ENCODE measurements at regions not wholly inside any gene's neighbourhood (a gene's known extent, or its start where the extent isn't known, plus 50 kb on each side); places are given as distances from the start of the nearest gene placed in this dataset.

DNA sequence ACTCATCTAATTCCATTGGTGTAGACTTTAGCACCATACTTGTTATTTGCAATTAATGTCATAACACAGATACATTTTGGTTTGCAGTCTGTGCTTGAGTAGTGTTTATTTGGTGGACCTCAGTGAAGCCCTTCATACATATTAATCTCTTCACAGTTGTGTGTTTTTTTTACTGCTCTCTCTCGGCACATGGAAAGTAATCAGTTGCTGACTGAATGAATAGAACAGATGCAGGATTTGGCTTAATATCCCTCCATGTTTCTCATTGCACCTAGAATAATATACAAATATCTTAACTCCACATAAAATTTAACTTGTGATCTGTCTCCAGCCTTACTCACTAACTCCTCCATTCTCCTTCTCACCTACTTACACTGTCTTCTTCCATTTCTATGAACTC is 319.1 kb downstream of the DMRT2 start:
- 93 to 100% methylated on average over 1 of the region's 1 CpG for WGBS, 2 experiments (ENCODE audit: insufficient coverage in 1 of 2, insufficient read length in 1 of 2)
- no peaks in the 10 kb centered on the region for H3K4me1 Mint-ChIP-seq

DNA sequence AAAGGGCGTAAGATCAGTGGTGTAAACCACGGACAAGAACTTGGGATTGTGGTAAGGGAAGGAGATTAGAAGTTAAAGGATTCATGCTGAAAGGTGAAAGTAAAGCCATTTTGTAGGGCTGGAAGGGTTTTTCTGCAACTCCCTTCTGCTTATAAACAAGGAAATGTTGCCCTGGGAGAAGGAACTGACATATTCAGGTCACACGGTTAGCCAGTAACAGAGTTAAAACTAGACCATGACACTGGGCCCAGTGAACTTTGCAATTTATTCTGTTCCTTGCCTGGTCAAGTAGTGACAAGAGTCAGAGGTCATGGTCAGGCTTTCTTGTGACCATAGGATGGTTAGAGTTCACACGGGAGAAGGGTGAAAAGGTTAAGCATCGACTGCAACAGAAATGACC is 323.3 kb downstream of the DMRT2 start:
- Mint-ChIP-seq H3K4me1 (no peaks in the 10 kb centered on the region), H3K27me3 (ENCODE audit: insufficient read depth) (peaks cover 3% of the 10 kb centered on the region), H3K36me3 (ENCODE audit: low read depth) (no peaks in the 10 kb centered on the region), H3K4me3 (no peak overlapping the region), H3K27ac (no peak overlapping the region), H3K9me3 (no peaks in the 10 kb centered on the region)
- Histone ChIP-seq H3K4me3 (ENCODE audit: low read length) (no peak overlapping the region), H3K9me3 (ENCODE audit: control insufficient read depth, low read length) (no peaks in the 10 kb centered on the region), H3K27ac (ENCODE audit: low read depth, low read length) (no peak overlapping the region), H3K36me3 (ENCODE audit: control insufficient read depth, insufficient read depth, low read length) (no peaks in the 10 kb centered on the region), H3K27me3 (ENCODE audit: control insufficient read depth, insufficient read depth, low read length, poor library complexity, severe bottlenecking) (peaks cover 4% of the 10 kb centered on the region), H3K4me1 (ENCODE audit: control insufficient read depth, insufficient read depth, low read length) (no peaks in the 10 kb centered on the region), H3K9ac (ENCODE audit: extremely low read depth, low read length, poor library complexity, severe bottlenecking) (no peak overlapping the region)
- 74 to 91% methylated on average over 3 to 5 of the region's 5 CpGs for WGBS, 2 experiments (ENCODE audit: insufficient coverage in 1 of 2, insufficient read length in 1 of 2)
- no peak for DNase-seq
- TF ChIP-seq, protein P1, sequence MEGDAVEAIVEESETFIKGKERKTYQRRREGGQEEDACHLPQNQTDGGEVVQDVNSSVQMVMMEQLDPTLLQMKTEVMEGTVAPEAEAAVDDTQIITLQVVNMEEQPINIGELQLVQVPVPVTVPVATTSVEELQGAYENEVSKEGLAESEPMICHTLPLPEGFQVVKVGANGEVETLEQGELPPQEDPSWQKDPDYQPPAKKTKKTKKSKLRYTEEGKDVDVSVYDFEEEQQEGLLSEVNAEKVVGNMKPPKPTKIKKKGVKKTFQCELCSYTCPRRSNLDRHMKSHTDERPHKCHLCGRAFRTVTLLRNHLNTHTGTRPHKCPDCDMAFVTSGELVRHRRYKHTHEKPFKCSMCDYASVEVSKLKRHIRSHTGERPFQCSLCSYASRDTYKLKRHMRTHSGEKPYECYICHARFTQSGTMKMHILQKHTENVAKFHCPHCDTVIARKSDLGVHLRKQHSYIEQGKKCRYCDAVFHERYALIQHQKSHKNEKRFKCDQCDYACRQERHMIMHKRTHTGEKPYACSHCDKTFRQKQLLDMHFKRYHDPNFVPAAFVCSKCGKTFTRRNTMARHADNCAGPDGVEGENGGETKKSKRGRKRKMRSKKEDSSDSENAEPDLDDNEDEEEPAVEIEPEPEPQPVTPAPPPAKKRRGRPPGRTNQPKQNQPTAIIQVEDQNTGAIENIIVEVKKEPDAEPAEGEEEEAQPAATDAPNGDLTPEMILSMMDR (conservative IDR thresholded peaks at IDR 0.05) = no peak

More for the DNA sequence above, 319.1 kb downstream of the DMRT2 start:
- Histone ChIP-seq H3K27me3 (ENCODE audit: control insufficient read depth, insufficient read depth, low read length, poor library complexity, severe bottlenecking) (peaks cover 11% of the 10 kb centered on the region), H3K4me1 (ENCODE audit: control insufficient read depth, insufficient read depth, low read length) (no peaks in the 10 kb centered on the region), H3K36me3 (ENCODE audit: control insufficient read depth, insufficient read depth, low read length) (no peaks in the 10 kb centered on the region), H3K9ac (ENCODE audit: extremely low read depth, low read length, poor library complexity, severe bottlenecking) (no peak overlapping the region), H3K9me3 (ENCODE audit: control insufficient read depth, low read length) (no peaks in the 10 kb centered on the region), H3K4me3 (ENCODE audit: low read length) (no peak overlapping the region), H3K27ac (ENCODE audit: low read depth, low read length) (no peak overlapping the region)
- TF ChIP-seq, protein P1 (conservative IDR thresholded peaks at IDR 0.05) = no peak
- no peak overlapping the region for H3K4me3 Mint-ChIP-seq
- H3K27ac Mint-ChIP-seq = no peak overlapping the region
- H3K27me3 Mint-ChIP-seq (ENCODE audit: insufficient read depth) = peaks cover 2% of the 10 kb centered on the region
- H3K9me3 Mint-ChIP-seq = no peaks in the 10 kb centered on the region
- no peaks in the 10 kb centered on the region for H3K36me3 Mint-ChIP-seq (ENCODE audit: low read depth)
- no peak for DNase-seq

DNA sequence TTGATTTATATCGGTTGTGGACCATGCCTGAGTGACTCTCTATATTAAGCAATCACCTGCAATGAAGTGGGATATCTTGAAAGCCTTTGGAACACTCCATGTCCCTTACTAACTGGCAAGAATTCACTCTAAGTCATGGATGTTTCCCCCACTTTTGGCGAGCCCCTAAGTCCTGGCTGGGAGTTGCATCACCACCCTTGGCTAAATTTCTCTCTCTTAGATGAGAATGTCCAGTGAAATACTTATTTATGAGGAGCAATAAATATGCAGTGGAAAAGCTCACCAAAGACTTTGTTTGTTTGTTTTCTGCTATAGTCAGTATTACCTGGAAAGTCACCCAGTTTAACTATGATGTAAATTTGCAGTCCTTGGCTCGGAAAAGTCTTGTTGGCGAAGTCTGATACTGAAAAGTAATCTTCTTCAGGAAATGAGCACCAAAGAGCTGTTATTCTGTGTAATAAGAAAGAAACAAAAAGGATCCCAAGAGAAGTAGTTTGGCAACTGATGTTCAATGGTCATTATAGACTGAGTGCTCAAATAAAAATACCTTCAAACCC is 333.8 kb downstream of the DMRT2 start:
- Mint-ChIP-seq H3K4me3 (no peak overlapping the region), H3K27ac (no peak overlapping the region), H3K4me1 (no peaks in the 10 kb centered on the region), H3K9me3 (no peaks in the 10 kb centered on the region), H3K36me3 (ENCODE audit: low read depth) (no peaks in the 10 kb centered on the region), H3K27me3 (ENCODE audit: insufficient read depth) (peaks cover 29% of the 10 kb centered on the region)
- Histone ChIP-seq H3K9ac (ENCODE audit: extremely low read depth, low read length, poor library complexity, severe bottlenecking) (no peak overlapping the region), H3K27me3 (ENCODE audit: control insufficient read depth, insufficient read depth, low read length, poor library complexity, severe bottlenecking) (no peaks in the 10 kb centered on the region), H3K27ac (ENCODE audit: low read depth, low read length) (no peak overlapping the region), H3K9me3 (ENCODE audit: control insufficient read depth, low read length) (no peaks in the 10 kb centered on the region), H3K36me3 (ENCODE audit: control insufficient read depth, insufficient read depth, low read length) (no peaks in the 10 kb centered on the region), H3K4me3 (ENCODE audit: low read length) (no peak overlapping the region), H3K4me1 (ENCODE audit: control insufficient read depth, insufficient read depth, low read length) (no peaks in the 10 kb centered on the region)
- TF ChIP-seq, protein P1 (conservative IDR thresholded peaks at IDR 0.05) = no peak
- WGBS, 2 experiments (ENCODE audit: insufficient coverage in 1 of 2, insufficient read length in 1 of 2) = 78 to 96% methylated on average over 3 to 4 of the region's 4 CpGs
- DNase-seq = no peak

All from endodermal cell (in vitro differentiated cells).